HuH-7.5 (cell line): ENCODE measurements at regions not wholly inside any gene's neighbourhood (a gene's known extent, or its start where the extent isn't known, plus 50 kb on each side); places are given as distances from the start of the nearest gene placed in this dataset.
"Not testable (repeated sequence)": the region's sequence is repeated elsewhere in the genome, so short reads cannot be mapped to it uniquely, and the experiment has no call there.

Source experiments
- DNase-seq: peaks from one replicate; pipeline ENCODE4 v3.0.0; 2011; ENCODE audit warnings: low spot score

DNA sequence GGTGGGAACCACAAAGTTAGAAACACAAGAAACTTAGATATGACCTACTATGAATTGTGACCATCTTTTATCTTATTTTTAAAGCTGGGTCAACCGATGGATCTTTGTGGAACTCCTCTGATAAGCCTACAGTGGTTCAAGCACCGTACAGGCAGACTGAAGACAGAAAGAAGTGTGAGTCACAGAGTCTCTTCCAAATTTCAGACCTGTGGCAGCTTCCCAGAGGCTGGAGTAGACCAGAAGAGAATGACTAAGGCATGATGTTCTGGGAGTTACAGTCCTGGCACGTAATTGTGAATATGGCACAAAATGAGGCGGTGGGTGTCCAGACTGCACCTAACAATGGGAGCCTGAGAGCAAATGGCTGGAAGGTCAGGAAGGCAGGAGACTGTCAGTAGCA is 70.0 kb downstream of the LMO4 start:
- no peak for DNase-seq

DNA sequence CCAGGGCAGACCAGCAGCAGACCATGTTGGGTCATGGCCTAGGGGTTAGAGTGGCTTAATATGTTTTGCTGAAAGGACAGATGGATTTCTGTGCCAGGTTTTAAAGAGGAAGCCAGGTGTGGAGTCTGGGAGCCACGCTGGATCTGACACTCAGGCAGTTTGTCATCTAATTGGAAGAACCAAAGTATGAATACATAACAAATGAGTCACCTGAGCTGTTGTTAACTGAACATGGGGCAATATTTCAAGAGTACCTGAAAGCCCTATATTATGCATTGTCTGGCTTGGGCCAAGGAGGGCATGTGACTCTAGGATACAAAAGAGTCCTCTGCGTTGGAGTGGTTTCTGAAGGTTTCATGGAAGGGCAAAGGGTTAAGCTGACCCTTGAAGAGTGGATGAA is 70.6 kb downstream of the LMO4 start:
- DNase-seq = no peak

DNA sequence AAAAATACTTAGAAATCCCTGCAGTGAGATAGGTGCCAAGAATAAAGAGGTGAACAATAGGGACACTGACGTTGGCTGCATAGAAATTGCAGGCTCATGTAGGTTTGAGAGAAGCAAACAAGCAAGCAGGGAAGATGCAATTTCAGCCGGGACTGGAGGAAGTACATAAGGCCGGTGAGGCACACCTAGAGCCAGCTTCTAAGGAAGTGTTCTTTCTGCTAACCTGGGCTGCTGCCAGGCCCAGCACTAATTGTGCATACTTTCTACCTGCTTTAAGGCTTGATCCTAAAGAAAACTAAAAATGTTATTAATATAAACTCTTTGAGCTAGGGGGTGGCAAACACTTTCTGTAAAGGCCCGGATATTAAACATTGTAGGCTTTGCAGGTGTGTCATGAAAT is 71.0 kb downstream of the LMO4 start:
- DNase-seq = no peak

DNA sequence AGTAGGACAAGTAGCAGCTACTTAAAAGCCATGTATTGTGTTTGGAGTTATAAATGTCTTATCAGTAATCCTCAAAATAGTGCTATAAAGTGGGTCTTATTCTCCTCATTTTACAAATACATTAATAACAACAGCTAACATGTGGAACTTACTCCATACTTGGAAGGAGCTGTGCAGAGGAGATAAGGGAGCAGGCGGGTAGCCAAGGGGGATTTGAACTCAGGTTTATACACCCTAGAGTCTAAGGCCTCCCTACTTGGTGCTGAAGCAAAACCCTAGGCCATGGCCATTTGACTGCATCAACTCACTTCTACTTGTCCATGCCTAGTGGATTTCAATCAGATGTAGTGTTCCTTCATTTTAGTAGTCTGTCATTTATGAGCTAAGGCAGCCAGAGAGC is 72.1 kb downstream of the LMO4 start:
- no peak for DNase-seq

- DNase-seq = no peak
Measured at GRCh38 chr1:87402241-87403002, 73.7 kb downstream of the LMO4 start.

DNA sequence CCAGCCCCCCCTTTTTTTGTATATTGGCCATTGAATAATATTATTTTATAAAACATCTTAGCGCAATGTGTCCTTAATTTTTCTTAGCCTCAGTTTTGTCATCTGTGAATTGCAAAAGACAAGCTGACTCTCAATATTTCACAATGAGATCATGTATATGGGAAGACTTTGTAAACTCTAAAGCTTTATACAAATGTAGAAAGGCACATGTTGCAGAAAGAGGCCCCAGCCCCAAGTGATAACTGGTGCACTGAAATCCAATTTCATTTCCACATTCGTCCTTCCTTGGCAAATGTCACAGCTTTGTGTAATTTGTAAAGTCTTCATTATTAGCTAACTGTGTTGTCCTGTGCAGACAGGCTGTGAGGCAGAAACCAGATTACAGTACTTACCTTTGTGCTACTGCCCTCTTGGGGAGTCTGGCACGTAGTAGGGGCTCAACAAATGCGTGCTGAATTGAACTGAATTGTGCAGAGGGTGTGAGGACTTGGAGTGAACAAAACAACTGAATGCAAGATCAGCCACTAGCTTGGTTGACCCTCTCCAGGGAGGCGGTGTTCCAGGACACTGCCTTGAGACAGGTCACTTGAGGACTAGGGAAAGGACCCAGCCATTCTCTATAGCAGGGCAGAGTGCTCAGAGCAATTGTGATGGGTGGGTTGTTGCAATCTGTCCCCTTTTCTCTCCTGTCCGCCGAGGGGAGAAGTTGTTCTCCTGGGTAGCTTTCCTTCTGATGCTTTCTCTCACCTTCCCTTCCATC is 74.6 kb downstream of the LMO4 start:
- no peak for DNase-seq

GRCh38 chr1:87404296-87404695 is 75.6 kb downstream of the LMO4 start:
- DNase-seq = no peak

GRCh38 chr1:87408665-87409248 is 80.1 kb downstream of the LMO4 start:
- no peak for DNase-seq

DNA sequence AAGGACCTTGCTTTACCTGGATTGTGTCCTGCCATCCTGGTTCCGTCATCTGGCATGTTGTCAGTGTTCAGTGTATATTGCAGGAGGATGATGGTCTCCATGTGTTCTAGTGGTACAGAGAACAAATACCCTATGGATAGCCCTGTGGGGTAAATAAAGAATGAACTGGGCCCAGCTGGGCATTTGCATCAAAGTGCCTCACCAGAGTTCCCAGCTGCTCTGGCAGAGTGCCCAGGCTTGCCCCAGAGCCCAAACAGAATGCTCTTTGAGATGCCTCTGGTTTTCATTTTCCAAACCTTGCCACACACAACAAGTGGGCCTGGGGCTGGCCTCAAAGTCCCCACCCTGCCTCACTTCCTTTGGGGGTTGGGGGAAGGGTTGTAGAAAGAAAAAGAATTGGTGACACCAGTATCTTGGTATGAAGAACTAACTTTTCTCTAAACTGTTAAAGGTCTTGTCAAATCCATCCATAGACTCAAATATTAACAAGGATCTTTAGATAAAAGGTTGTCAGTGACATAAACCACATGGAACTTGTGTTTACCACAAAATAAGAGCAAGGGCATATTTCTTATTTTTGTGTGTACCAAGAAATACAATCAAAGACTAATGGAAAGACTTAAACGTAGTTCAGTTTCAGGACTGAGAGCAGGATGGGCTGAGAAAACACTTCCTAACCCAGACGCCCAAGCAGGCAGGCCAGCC is 82.2 kb downstream of the LMO4 start:
- no peak for DNase-seq

DNA sequence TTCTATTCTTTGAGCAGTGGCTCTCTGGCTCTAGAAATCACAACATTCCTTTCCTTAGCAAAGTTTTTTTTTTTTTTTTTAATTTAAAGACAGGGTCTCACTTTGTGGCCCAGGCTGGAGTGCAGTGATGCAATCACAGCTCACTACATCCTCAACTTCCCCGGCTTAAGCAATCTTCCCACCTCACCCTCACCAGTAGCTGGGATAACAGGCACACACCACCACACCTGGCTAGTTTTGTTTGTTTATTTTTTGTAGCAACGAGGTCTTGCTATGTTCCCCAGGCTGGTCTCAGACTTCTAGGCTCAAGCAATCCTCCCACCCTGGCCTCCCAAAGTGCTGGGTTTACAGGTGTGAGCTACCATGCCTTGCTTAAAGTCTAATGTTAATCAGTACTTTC is 85.2 kb downstream of the LMO4 start:
- DNase-seq = not testable (repeated sequence)

GRCh38 chr1:87418048-87418447 is 89.4 kb downstream of the LMO4 start:
- DNase-seq = no peak

- DNase-seq = no peak
Measured at GRCh38 chr1:87421809-87422208, 93.1 kb downstream of the LMO4 start.

DNA sequence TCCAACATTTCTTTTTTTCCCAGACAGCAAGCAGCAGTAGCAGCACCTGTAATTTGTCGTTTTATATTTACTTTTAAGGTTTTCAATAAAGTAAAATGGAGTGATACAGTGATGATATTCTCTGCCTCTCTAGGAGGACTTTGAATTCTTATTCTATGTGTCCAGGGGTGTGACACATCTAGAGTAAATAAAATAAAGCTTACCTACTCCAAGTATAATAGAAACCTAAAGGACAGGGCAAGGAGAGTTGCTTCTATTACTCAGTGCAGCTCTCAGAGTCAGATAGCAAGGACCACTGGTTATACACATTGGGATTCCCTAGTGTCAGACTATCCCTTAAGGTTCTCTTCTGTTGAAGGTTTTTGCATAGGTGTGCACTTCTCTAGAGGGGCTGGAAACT is 95.9 kb downstream of the LMO4 start:
- DNase-seq = no peak

DNA sequence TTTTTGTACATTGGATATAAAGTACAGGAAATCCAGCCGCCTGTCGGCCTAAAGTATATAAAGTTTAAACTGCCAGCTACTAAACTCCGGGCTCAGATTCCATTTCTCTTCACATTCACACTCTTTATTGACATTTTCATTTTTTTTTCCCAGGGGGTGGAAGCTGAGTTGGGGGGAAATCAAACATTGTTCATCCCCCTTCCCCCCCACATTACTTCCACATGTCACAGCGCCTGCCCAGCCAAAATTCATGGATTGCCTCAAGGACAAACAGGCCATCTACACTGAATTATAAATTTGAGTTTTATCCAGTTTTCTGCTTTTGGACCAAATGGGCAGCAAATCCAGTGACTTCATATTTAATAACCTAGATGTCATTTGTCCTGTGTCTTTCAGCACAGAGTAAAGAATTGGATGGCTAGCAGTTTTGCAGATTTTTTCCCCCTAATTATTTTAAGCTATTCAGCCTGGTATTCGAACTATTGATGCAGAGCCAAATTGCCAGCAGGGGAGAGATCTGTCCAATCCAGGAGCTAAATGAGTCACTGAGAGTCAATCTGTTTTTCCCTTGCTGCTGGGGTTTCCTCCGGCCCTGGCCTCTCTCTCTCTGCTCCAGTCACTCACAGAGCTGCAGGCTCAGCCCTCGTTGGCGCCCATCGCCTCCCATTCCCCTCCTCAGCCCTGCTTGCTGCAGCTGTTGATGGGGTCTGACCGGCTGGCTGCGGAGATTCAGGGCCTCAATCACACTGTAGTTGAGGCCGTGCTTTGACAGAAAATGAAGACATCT is 98.0 kb downstream of the LMO4 start:
- no peak for DNase-seq

DNA sequence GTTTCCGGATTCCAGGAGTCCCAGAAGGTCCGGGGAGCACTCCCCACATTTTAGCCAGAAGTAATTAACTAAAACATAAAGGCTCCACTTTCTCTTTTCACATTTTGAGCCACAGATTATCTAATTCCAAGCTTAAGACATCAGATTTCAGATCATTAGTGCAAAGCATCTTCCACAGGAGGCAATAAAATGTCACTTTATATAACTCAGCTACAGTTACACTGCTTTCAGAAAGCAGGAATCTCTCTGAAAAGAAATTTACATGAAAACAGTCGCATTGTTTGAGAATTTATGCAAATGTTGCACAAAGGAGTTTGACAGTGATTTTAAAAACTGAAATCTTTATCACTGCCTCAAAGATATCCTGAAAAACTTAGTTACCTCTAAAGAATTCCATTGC is 99.7 kb downstream of the LMO4 start:
- no peak for DNase-seq

DNA sequence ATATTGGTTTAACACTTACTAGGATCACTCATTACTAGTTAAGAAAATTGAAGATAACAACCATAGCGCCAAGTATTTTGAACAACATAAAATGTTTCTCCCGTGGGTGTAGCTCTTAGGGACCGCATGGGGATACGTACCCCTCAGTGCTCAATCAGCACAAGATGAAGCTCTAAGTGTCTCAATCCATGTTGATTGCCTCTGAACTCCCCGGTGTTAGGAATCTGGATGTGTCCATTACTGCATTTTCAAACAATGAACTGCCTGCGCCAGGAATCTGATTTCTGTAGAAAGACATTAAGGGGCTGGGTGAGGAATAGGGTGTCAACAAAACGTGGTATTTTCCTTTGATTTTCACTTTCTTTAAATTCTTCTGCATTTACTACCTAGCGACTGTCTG is 100.2 kb downstream of the LMO4 start:
- DNase-seq = no peak

GRCh38 chr1:87432685-87433084 is 104.0 kb downstream of the LMO4 start:
- DNase-seq = no peak

DNA sequence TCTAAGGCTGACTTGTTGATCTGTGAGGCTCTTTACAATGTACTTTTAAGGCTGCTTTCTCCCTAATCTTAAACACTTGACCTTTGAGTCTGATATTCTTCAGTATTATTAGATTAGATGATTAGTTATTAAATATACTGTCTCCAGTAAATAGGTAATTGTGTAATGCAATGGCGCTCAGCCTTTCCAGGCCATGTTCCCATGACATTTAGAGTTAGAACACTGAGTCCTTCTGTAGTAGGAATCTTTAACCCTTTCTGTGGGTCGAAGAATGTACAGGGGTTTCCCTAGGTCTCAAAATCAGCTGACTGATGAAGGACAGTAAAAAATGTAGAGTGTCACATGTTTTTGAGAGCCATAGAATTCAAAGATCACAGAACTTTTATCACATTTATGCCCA is 104.4 kb downstream of the LMO4 start:
- not testable (repeated sequence) for DNase-seq

DNA sequence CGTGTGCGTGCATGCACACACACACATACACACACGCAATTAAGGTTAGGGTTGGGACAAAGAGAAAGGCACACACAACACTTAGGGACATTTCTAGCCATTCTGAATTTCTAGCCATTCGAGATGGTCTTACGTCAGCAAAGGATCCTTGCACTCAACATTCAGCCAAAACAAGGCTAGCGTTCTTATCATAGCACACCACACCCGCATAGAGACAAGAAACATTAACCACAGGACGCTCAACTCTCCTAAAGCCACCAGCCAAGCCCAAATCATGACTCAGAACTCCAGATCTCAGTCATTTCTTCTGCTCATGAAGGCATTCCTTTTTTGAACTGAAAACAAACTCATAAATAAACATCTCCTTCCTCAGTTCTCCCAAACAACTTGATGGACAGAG is 106.8 kb downstream of the LMO4 start:
- DNase-seq = no peak

GRCh38 chr1:87436115-87436514 is 107.4 kb downstream of the LMO4 start:
- DNase-seq = not testable (repeated sequence)

- DNase-seq = no peak
Measured at GRCh38 chr1:87436534-87436933, 107.9 kb downstream of the LMO4 start.
